Glomerular visceral epithelial cell (primary cell): ENCODE measurements at regions not wholly inside any gene's neighbourhood (a gene's known extent, or its start where the extent isn't known, plus 50 kb on each side); places are given as distances from the start of the nearest gene placed in this dataset.
A peak's percentile ranks its signal among the peaks of the same experiment; 100 is the strongest.

Experiments used
- DNase-seq: peaks from one replicate; pipeline ENCODE4 v3.0.0-alpha.2; 2016; ENCODE audit errors: extremely low spot score

DNA sequence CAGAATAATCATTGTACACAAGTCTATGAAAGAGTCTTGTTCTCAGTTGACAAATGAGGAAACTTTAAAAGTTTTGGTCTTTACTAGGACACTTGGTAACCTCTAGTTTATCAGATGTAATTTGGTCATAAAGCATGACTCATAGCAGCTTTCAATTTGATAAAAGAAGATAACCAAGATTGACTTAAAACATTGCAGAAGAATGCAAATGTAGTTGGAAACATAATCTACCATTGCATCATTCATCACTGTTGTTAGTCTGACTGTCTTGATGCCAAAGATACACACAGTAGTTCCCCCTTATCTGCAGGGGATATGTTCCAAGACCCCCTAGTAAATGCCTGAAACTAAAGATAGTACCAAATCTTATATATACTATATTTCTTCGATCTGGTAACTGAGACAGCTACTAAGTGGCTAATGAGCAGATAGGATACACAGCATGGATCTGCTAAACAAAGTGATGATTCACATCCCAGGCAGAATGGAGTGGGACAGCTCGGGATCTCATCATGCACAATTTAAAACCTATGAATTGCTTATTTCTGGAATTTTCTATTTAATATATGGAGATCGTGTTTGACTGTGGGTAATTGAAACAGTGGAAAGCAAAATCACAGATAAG lies 131.4 kb upstream of the CCDC68 start:
- no peak for DNase-seq

DNA sequence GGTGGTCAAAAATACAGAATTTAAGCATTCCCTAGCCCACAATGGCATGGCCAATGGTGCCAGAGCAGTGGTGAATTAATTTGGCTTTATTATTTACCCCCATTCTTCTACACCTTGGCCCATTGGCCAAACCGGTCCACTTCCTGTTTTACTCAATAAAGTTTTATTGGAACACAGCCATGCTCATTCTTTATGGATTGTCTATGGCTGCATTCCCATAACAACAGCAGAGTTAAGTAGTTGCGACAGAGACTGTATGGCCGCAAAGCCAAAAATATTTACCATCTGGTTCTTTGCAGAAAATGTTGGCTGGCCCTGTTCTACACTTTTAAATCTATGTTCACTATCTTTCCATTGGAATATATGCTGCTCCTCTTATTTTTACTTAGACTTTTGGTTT lies 130.3 kb upstream of the CCDC68 start:
- DNase-seq = no peak

DNA sequence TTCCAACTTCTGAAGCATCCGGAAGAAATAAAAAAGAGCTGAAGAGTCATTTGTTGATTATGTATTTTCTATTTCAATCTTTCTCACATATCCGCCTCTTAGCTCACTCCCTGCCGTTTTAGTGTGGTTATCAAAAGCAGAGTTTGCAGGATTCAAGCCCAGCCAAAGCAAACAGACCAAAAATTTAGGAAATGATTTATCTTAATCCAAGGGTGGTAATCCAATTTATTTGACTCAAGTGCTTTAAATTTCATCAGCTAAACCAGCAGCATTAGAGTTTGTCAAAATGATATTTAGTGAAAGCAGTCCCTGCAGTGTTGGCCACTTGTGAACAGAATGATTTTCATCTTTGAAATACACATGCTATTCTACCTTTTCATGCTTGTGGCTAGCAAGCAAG lies 129.3 kb upstream of the CCDC68 start:
- no peak for DNase-seq

DNA sequence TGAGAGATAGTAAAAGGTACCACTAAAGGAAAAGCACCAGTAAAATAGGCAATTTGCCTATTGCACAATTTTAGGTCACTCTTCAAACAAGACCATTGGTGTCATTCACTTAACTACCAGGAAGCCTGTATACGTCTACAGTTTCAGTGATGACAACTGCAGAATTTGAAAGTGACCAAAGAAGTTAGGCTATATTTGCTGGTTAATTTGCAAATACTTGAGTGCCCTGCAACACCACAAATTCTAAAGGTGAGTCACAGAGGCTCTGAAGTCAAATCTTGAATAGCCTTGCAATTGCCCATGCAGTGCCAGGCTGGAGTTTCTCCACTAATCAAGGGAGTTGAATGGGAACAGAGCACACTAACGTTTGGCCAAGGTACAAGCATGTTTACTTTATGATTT lies 128.7 kb upstream of the CCDC68 start:
- no peak for DNase-seq

DNA sequence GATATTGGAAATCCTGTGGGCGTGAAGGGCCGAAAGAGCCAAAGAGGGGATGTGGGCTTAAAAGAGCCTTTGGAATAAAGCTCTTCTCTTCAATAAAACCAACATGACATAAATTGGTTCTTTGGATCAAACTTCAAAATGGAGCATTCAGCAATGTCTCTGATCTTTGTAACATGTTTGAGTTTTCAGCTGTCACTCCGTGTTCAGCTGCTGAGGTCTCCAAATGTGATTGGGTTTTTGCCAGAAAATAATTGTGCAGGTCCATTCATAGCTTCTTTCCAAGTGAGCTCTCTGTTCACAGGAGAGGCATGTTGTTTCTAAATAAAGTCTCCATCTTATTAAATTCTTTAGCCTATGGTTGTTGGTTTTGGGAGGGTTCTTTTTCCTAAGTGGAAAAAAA lies 127.6 kb upstream of the CCDC68 start:
- DNase-seq = no peak

DNA sequence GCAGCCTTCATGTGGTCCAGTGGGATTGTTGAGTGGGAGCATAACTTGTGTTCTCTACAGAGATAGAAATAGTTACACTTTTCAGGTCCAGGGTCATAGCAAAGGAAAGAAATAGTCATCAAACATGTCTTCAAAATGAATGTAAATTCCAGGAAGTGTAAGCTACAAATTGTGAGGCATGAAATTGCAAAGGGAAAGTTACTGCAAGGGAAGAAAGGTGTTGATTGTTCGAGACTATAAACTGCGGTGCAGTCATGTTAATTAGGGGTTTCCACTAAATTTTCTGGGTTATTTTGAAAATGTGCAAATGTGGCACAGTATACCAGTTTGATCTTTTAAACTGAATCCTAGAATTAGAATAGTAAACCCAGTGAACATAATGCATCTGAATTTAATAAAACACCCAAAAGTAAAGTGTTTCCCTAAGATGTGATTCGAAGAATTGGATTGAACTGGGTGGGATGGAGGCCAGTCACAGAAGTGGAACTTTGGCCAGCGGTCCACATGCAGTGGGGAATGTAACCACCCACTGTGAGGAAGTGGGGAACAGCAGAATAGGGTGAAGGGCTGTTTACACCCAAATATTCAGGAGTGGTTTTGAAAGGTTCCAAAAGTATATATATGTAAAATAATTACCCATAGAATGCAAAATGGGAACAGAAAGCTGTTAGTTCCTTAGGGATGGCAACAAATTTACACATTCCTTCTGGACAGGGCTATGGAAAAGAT lies 126.5 kb upstream of the CCDC68 start:
- no peak for DNase-seq

DNA sequence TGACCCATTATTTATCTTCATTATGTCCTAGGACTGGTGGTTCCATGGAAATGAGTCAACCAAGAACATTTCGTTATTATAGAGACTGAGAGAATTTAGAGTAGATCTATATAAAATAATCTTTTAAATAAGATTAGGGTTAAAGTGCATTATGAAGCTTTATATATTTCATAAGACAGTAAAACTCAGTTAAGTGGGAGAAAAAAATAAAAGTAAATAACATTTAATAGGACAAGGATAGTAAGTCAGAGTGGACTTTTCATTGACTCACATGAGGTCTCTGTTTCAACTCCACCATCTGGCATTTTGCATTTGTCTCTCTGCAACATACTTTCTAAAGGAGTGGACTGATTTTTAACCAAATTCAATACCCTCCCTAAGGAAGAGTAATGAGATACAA lies 125.3 kb upstream of the CCDC68 start:
- no peak for DNase-seq

DNA sequence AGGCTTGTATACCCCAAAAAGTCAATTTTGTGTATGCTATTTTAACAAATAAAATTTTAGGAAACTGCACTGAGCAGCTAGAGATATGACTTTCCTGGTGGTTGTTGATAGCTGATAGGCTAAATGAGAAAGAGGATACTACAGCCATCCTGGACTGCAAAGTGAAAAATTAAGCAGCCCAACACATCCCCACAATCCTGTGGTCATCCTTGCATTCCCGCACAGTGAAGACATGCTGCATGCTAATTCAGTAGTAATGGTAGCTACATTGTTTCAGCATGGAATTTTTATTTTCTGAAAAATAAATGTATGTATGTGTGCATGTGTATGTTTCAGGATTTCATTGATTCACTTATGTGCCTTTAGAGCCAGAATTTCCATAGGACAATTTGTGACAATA lies 124.2 kb upstream of the CCDC68 start:
- DNase-seq = peak; percentile 47

DNA sequence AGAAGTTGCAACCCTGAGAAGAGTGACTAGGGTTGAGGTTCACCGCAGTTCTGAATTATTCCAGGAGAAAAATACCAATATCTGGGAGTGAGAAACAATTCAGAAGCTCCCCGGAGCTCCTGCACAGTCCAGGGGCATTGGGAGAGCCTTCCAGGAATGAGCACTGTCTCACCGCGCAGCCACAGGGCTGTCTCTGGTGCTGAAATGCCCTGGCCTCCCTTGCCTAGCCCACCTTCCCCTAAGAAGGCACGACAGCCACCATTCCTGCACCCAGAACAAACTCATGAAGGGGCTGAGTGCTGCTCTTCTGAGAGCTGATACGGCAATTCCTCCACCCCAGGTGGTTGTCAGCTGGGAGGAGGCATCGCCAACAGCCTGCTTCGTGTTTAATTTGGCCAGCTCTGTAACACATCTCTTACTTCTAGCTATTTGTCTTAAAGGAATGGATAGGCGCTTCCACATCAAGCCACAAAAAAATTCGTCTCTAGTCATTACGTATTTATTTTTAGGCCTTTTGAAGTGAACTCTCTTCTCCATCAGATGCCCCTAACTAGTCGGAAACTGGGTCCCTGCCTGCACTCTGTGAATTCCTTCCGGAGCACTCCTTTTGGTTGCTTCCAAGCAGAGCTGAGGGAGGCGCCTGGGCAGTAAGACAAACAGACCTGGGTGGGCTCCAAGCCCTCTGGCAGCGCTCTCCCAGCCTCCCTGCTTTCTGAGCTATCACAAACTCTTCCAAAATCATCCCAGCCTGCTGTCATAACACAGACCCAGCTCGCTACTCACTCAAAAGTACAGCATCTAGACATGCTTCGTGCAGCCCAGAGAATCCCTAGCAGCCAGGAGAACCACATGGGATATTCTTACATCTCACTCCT lies 120.5 kb upstream of the CCDC68 start:
- DNase-seq = no peak

DNA sequence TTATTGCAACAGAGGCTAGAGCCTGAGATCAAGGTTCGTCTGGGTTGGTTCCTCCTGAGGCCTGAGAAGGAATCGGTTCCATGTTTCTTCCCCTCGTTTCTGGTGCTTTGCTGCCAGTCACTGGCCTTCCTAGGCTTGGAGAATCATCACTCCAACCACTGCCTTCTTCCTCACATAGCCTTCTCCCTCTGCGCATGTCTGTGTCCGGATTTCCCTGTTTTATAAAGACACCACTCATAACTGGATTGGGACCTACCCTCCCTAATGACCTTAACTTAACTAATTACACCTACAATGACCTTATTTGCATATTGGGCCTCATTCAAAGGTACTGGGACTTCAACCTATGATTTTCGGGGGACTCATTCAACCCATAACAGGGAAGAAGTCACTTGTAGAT lies 119.8 kb upstream of the CCDC68 start:
- DNase-seq = no peak

DNA sequence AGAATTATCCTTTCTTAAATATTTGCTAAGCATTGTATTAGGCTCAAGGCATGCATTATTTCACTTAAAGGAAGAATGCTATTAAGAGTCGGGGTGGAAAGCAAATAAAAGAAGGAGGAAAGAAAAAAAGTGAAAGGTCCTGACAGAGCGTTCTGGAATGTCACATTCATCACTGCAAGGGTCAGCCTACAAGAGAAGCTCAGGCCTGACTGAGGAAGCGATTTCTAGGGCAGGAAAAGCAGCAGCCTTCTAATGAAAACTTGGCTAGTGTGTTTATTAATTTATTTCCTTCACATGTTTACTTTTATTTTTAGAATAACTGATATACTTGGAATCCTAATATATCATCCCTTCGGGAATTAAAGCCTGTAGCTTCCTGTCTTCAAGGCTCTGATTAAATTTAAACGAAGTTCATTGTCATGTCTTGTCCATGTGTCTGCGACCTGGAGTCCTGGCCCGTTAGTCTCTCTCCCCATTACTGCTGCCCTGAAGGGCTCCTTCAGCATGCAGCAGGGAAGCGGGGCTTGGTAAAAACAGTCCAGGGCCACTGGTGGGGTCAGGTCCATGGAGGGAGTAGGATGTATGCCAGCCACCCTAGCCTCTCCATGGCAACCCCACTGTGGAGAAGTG lies 119.2 kb upstream of the CCDC68 start:
- DNase-seq = no peak

DNA sequence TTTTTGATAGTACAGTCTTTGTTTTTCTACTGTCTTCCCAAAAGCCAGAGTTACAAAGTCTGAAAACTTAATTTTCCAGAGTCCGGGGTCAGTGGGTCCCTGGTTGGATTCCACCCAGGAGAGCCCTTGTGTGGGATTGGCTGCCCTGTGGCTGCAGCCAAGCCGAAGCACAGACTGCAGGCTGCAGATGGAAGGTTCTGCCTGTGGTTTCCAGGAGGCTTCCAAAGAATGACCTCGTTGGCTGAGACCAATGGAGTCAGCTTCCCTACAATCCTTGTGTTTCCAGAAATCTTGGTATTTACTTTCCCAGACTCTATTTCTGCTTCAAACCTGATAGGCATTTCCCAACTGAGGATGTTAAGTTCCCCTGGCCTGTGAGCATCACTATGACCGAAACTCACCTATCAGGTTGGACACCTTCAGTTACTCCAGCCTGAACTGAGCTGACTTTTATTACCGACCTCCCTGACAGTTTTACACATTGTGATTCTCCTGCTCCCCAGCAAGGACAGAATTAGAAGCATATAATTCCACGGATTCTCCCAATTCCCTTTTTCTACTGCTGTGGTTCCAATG lies 117.5 kb upstream of the CCDC68 start:
- DNase-seq = peak; percentile 12

DNA sequence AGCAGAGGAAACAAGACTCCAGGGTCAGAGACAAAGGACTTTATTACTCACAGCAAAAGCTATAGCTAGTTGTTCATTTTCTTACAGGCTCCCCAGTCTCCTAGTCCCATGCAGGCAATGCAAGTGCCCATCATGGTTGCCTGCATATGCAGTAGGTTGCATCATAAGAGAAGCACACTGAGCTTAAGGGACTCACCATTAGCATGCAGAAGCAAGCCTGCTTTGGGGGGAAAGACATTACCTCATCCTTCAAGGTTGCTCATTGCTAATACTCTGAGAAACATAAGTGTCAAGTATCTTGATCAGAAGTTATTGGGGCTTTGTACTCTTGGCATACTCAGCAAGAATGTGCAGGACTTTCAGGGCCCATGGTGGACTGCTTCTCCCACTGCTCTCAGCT lies 114.6 kb upstream of the CCDC68 start:
- DNase-seq = no peak

DNA sequence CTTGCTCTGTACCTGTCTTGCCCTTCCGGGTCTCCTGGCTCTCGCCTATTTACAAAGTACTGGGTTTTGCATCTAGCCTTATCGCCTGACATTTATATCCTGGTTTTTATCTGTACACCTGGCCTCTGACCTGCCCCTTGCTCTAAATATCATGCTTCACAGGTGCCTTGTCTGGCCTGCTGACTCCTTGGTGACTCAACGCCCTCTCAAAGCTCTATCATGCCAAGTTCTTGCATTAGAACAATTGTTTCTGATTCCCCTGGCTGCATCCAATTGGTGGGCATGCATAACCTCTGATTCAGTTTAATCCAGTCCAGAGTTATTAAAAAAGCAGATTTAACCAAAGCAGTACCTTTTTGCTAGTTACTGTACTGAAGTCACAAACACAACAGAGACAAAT lies 113.9 kb upstream of the CCDC68 start:
- DNase-seq = no peak

DNA sequence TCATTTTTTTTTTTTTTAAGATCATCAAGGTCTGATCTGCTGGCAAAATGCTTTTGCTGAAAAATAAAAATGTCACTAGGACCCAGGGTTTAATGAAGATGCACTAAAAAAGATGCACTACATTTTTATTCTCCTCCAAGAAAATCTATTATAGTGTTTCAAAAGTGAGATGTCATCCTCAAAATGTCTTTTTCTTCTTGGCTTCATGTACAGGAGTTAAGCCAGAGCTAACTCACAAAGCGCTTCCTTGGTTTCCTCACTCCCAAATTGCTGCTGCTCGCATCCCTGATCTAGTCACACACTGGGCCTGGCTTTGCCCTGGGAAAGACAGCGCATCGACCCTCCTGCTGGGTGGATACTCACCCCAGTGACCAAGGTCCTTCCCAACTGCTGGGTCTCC lies 113.4 kb upstream of the CCDC68 start:
- DNase-seq = no peak

DNA sequence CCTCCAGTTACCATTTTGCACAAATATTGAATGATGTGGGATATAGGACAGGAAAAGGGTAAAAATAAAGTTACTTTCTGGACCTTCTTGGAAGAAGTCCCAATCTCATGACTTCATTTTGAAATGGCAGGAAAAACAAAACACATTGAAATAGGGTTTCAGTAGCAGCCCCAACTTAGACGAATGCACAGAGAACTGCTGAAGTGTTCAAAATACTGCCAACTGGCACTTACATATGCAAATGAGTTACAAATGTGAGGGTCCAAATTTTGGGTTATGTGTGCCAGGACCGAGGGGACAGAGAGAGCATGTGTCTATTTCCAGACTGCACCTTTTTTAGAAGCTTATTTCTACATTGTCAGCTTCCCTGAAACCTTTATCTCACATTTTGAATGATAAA lies 112.9 kb upstream of the CCDC68 start:
- no peak for DNase-seq

DNA sequence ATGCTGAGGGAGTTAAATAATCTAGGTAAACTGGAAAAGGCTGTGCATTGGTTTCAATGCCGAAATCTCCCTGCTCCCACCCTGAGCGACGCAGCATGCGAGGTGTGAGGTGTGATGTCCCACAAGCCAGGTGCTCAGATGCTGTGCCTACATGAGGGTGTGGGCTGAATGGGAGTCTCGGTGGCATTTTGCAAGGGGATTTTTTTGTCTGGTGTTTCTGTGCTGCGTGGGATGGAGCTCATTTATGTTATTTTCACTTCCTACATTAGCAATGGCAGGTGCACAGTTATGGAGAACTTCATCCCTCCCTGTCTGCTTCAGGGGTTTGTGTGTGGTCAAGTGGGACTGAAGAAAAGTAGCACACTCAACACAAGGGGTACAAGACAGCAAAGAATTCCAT lies 110.2 kb upstream of the CCDC68 start:
- no peak for DNase-seq

DNA sequence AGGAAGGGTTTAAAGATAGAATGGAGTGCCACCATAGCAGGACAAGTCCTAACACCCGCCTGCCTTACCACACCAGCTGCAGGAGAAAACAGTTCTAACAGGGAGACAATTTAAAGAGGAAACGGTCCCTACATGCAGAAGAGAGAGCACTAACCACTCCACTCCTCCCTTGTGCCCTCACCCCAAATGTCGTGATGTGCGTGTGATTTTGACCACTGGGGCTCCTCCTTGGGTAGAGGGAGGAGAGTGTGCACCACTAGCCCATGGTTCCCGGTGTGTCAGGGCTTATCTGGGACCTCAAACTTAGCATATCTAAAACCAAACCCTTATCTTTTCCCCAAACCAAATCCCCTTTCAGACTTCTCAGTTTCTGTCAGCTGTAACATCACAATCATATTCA lies 105.5 kb upstream of the CCDC68 start:
- DNase-seq = no peak

DNA sequence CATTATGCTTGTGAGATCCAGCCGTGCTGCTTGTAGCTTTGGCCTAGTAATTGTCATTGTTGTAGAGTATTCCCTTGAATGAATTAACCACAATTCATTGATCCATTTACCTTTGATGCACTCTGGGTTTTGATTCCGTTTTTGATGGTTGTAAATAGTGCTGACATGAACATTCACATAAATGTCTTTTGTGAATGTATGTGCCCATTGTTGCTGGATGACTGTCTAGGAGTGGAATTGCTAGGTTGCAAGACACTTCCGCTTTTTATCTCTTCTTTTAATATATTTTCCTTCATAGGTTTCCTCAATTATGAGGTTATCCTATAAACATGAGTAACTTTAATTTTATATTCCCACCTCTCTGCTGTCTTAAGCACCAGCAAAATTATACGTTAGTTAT lies 104.8 kb upstream of the CCDC68 start:
- no peak for DNase-seq

DNA sequence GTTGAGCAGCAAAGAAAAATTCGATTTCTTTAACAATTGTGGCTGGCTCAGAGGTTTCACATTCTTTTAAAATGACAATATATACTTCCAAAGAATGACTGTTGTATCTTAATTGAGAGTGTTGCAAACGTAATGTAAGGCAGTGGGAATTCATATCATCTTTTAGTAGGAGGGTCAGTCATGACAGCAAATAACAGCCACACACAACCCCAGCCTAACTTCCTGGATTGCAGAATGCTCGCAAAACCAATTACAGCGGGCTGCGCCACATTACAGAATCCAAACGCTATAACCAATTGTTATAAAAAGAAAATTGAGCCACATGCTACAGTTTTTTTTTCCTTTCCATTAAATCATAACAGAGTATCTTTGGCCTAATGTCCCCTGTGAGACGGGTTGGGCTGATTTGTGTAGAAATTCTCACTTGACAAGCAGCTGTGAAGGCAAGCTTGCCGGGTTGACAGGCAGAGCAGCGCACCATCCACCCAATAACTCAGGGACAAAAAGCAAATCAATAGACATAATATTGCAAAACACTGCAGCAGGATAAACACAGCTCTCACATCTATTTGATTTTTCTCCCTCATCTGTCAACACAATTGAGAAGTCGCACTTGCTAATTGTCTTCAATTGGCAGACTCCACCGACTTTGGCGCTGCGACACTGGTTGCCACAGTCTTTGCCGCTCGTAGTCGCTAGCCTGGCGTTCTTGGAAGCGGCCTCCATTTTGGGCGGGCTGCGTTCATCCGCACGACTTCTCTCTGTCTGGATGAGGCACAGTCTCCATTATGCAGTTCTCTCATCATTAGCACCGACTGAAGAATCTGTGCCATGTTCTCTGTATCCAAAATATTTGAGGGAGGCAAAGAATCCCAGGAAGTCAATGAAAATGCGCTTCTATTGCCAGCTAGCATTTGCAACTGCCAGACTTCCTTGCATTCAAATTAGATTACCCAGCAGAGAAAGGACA lies 95.0 kb upstream of the CCDC68 start:
- no peak for DNase-seq

DNA sequence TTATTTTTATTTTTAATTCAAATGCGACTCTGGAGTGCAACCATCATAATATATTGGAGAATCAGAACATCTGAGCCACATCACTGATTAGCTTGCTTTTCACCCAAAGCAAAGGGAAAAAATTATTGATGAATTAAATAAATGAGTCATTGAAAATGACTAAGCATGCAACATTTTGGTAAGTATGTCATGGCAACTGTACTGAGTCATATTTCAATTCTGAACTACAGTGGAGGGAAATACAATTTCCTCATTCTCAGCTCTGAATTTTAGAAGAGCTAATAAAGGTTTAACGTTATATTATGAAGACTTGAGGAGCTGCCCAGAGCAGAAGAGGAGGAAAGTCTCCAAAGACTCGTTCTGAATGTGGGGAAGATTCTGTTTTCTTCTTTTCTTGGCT lies 89.6 kb upstream of the CCDC68 start:
- peak; percentile 23 for DNase-seq
